HG03378 (cell line): ENCODE measurements at regions not wholly inside any gene's neighbourhood (a gene's known extent, or its start where the extent isn't known, plus 50 kb on each side); places are given as distances from the start of the nearest gene placed in this dataset.

Experiments used
- ATAC-seq: cut with Tn5 transposase; IDR thresholded peaks from one replicate; pipeline ENCODE4 v1.9.1; 2021; ENCODE audit warnings: mild to moderate bottlenecking, moderate library complexity; ENCODE audit not compliant: unreplicated experiment

DNA sequence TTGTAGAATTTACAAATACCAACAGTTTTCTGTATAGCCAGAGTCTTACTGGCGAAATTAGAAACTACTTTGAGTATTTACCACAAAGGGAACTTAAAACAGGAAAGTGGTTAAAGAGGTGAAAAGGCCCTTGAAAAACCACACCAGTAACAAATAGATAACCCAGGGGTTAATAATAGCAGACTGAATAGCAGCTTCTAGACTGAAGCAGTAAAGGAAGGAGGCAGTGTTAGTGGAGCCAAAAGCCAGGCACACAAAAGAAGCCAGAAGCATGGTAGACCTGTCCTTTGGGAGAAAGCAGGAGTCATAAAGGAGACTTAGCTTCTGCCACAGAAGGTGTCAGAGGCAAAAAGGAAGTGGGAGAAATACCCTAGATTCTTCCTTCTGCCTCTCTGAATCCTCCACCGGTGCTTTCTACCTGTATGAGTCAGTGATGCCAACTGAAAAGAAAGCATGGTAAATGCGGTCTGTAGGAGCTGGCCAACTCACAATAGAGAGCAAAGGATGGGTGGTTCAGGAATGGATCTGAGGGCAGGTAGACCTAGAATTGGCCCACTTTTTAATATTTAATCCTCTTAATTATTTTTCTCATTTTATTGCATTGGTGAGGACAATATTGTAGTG is 97.3 kb downstream of the ARL6IP6 start:
- peak; percentile 41 for ATAC-seq

DNA sequence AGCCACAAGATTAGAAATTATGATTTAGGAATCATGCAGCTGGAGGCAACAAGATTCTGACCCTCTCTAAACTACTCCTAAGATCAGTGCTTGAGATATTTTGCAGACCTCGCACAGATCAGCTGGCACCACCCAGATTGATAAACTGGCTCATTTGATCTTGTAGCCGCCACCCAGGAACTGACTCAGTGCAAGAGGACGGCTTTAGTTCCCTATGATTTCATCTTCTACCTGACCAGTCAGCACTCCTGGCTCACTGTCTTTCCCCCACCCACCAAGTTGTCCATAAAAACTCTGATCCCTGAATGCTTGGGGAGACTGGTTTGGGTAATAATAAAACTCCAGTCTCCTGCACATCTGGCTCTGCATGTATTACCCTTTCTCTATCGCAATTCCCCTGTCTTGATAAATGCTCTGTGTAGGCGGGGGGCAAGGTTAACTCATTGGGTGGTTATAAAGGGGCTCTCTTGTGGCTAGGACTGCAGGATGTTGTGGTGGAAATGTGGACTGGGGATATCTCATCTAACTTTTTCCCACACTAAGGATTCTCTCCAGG is 96.1 kb downstream of the ARL6IP6 start:
- ATAC-seq, result no peak

DNA sequence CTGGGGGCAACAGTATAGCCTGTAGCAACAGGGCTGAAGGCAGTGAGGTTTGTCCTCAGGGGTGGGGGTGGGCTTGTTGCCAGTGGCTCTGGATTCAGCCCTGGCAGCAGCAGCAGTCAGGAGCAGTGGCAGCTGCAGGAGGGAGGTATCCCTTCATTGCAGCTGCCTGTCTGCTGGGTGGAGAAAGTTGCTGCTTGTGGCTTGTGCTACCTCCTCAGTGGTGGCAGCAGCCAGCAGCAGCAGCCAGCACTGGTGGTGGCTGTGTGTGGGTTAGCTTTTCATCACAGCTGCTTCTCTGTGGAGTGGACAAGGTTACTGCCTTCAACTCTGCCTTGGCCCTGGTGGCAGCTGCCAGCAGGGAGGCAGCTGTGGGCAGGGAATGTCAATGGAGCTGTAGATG is 94.9 kb downstream of the ARL6IP6 start:
- ATAC-seq, result no peak
